Tibial nerve (tissue), 4 donors: ENCODE measurements at regions not wholly inside any gene's neighbourhood (a gene's known extent, or its start where the extent isn't known, plus 50 kb on each side); places are given as distances from the start of the nearest gene placed in this dataset.

ENCODE experiments used
- DNase-seq, 2 donors: peaks; one replicate each; pipeline ENCODE4 v3.0.0-alpha.2; 2019; ENCODE audit warnings: low spot score in 2 of 2
- H3K27ac ChIP-seq, 4 donors: fragments of 200-600 bp; sonication (generic) in 3 of 4; one replicate each; pipeline ENCODE4 v1.5.1; 2017 to 2019; ENCODE audit warnings: mild to moderate bottlenecking in 1 of 4
- H3K27me3 ChIP-seq, 2 donors: fragments of 200-600 bp; sonication (generic) in 1 of 2; one replicate each; pipeline versions ENCODE4 v1.5.1 to v1.6.0; 2017 to 2019
- H3K36me3 ChIP-seq, 3 donors: fragments of 200-600 bp; sonication (generic); one replicate each; pipeline ENCODE4 v1.5.1; 2018 to 2019
- H3K4me1 ChIP-seq, 4 donors: fragments of 200-600 bp; sonication (generic) in 3 of 4; one replicate each; pipeline ENCODE4 v1.5.1; 2017 to 2019
- H3K4me3 ChIP-seq, 4 donors: fragments of 200-600 bp; sonication (generic) in 3 of 4; one replicate each; pipeline ENCODE4 v1.5.1; 2017 to 2019; ENCODE audit warnings: mild to moderate bottlenecking in 1 of 4, moderate library complexity in 1 of 4
- H3K9me3 ChIP-seq, 4 donors: fragments of 200-600 bp; sonication (generic) in 3 of 4; one replicate each; pipeline ENCODE4 v1.5.1; 2017 to 2019
- EP300 ChIP-seq, 2 donors: sonication (generic); formaldehyde crosslinking; IDR thresholded peaks; one replicate each; pipeline ENCODE4 v1.6.1; 2017; ENCODE audit warnings: antibody characterized with exemption in 2 of 2, mild to moderate bottlenecking in 1 of 2
- POLR2A ChIP-seq, 2 donors: fragments of 450-650 bp; IDR thresholded peaks; one replicate each; pipeline ENCODE4 v1.6.1; 2017; ENCODE audit warnings: antibody characterized with exemption in 2 of 2, mild to moderate bottlenecking in 2 of 2, moderate library complexity in 2 of 2
- WGBS, 2 donors: methylation state at CpG; one replicate each; pipeline ENCODE4 v1.1.5; 2018; 5-methylcytosine and 5-hydroxymethylcytosine counted together
- TF ChIP-seq, protein P1 (sequence below), 5 experiments: fragments of 200-600 bp in 3 of 5; fragments of 450-650 bp in 2 of 5; sonication (generic) in 3 of 5; IDR thresholded peaks; one replicate each; pipeline ENCODE4 v1.5.1; 2016 to 2019; ENCODE audit warnings: antibody characterized with exemption in 5 of 5, mild to moderate bottlenecking in 3 of 5, moderate library complexity in 2 of 5

DNA sequence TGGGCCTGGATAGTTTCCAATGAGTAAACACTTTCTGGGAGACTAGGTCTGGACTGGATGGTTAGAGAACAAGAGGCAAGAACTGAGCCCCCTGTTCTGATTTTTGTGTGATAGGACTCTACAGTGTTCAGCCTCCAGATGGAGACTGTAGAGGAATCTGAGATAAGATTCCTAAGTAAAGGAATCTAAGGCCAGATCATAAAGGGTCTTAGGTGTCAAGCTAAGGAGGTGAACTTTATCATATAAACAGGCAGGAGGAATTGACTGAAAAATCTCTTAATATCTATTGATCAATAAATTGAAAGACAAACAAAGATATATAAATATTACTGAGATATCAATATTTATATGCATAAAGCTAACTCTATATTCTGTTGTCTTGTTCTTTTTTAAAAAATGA lies 449.1 kb upstream of the DAB1 start:
- no peaks in the 10 kb centered on the region for H3K27me3 ChIP-seq
- TF ChIP-seq POLR2A (IDR thresholded peaks at IDR 0.05) (no peak), EP300 (IDR thresholded peaks at IDR 0.05) (no peak)
- TF ChIP-seq, protein P1, sequence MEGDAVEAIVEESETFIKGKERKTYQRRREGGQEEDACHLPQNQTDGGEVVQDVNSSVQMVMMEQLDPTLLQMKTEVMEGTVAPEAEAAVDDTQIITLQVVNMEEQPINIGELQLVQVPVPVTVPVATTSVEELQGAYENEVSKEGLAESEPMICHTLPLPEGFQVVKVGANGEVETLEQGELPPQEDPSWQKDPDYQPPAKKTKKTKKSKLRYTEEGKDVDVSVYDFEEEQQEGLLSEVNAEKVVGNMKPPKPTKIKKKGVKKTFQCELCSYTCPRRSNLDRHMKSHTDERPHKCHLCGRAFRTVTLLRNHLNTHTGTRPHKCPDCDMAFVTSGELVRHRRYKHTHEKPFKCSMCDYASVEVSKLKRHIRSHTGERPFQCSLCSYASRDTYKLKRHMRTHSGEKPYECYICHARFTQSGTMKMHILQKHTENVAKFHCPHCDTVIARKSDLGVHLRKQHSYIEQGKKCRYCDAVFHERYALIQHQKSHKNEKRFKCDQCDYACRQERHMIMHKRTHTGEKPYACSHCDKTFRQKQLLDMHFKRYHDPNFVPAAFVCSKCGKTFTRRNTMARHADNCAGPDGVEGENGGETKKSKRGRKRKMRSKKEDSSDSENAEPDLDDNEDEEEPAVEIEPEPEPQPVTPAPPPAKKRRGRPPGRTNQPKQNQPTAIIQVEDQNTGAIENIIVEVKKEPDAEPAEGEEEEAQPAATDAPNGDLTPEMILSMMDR (IDR thresholded peaks at IDR 0.05) = no peak
- no peak for DNase-seq
- H3K4me3 ChIP-seq = no peak overlapping the region
- H3K27ac ChIP-seq = no peak overlapping the region
- no peaks in the 10 kb centered on the region for H3K4me1 ChIP-seq
- H3K9me3 ChIP-seq = no peaks in the 10 kb centered on the region
- no peaks in the 10 kb centered on the region for H3K36me3 ChIP-seq

DNA sequence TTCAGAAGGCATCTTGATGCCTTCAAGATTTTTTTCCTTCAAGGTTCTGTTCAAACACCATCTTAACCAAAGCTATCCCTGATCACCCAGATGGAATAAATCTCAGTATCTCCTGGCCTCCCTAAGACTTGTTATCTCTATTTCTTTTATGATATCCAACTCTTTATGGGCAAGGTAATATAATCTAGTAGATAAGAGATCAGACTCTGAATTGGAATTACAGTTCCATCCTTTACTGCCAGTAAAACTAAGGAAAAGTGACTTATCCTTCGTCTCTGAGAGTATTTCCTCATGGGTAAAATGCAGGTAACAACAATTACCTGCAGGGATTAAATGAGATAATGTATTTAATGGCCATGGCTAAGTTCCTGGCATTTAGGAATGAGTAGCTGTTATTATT lies 445.0 kb upstream of the DAB1 start:
- TF ChIP-seq, protein P1 (IDR thresholded peaks at IDR 0.05) = no peak
- TF ChIP-seq EP300 (IDR thresholded peaks at IDR 0.05) (no peak), POLR2A (IDR thresholded peaks at IDR 0.05) (no peak)
- H3K36me3 ChIP-seq = no peaks in the 10 kb centered on the region

DNA sequence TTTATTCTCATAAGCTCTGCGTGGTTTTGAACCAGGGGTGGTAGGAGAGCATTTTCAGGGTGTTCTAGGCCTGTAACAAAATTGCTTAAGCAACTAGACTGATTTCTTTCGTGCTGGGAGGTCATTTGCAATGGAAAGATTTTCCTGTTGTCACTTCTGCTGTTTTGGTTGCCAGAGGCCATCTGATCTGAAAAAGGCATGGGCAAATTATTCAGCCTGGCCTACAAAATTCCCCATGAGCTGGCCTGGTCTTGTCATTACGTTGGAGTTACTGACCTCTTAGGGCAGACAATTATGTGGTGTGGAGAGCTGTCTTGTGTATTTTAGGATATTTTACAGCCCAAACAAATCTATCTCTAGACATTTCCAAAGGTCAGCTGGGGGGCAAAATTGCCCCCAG lies 444.4 kb upstream of the DAB1 start:
- Histone ChIP-seq H3K36me3 (no peaks in the 10 kb centered on the region), H3K4me1 (no peaks in the 10 kb centered on the region), H3K4me3 (no peak overlapping the region), H3K27me3 (no peaks in the 10 kb centered on the region), H3K27ac (no peak overlapping the region), H3K9me3 (no peaks in the 10 kb centered on the region)
- TF ChIP-seq EP300 (IDR thresholded peaks at IDR 0.05) (no peak), POLR2A (IDR thresholded peaks at IDR 0.05) (no peak)
- TF ChIP-seq, protein P1 (IDR thresholded peaks at IDR 0.05) = no peak
- no peak for DNase-seq
- 65 to 74% methylated on average over 3 of the region's 3 CpGs for WGBS, 2 donors

More for the DNA sequence above, 445.0 kb upstream of the DAB1 start:
- H3K27me3 ChIP-seq = no peaks in the 10 kb centered on the region
- H3K4me3 ChIP-seq = no peak overlapping the region
- H3K27ac ChIP-seq = no peak overlapping the region
- 74 to 89% methylated on average over 1 of the region's 1 CpG for WGBS, 2 donors
- H3K4me1 ChIP-seq = no peaks in the 10 kb centered on the region
- no peaks in the 10 kb centered on the region for H3K9me3 ChIP-seq
- no peak for DNase-seq

DNA sequence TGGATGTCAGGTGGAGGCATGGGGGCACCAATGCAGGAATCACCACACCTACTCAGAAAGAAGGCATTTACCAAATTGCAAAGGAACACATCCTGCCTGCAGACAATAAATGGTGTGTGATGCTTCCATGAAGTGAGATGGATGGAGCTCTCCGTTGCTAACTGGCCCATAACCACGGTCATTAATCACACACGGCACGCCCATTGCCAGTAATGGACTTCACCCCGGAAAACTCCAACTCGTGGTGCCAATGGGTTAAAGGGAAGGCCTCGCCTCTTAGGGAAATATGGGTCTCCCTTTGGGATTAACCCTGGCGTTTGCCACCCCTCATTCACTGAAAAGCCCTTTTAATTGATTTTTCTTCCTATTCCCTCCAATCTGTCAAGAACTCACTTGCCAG lies 443.1 kb upstream of the DAB1 start:
- H3K4me3 ChIP-seq = no peak overlapping the region
- TF ChIP-seq POLR2A (IDR thresholded peaks at IDR 0.05) = no peak
- TF ChIP-seq, protein P1 (IDR thresholded peaks at IDR 0.05) = no peak
- TF ChIP-seq EP300 (IDR thresholded peaks at IDR 0.05) = no peak
- H3K27me3 ChIP-seq = no peaks in the 10 kb centered on the region
- H3K36me3 ChIP-seq = no peaks in the 10 kb centered on the region
- WGBS, 2 donors = 68 to 75% methylated on average over 8 of the region's 8 CpGs
- no peaks in the 10 kb centered on the region for H3K4me1 ChIP-seq
- H3K27ac ChIP-seq = no peak overlapping the region
- H3K9me3 ChIP-seq = no peaks in the 10 kb centered on the region
- no peak for DNase-seq

DNA sequence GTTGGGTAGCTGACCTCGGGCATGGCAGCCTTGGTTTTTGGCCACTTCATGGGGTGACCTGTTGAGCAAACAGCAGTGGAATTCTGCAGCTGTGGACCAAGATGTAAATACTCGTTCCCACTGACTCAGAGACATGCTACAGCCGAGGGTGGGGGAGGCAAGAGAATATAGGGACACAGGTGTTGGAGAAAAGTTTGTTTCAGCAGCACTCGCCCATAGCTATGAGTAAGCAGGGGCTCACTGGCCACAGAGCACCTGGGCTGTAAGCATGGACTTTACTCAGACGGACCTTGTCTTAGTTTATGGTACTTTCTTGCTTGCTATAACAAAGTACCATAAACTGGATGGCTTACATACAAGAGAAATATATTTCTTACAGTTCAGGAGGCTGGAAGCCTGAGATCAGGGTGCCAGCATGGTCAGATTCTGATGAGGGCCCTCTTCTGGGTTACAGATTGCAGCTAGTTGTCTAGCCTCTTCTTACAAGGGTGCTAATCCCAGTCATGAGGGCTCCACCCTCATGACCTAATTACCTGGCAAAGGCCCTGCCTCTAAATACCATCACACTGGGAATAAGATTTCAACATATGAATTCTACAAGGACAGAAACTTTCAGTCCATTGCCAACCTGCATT lies 437.2 kb upstream of the DAB1 start:
- Histone ChIP-seq H3K4me3 (no peak overlapping the region), H3K9me3 (no peaks in the 10 kb centered on the region), H3K27ac (no peak overlapping the region), H3K36me3 (no peaks in the 10 kb centered on the region), H3K27me3 (no peaks in the 10 kb centered on the region), H3K4me1 (no peaks in the 10 kb centered on the region)
- WGBS, 2 donors = 83 to 91% methylated on average over 5 of the region's 5 CpGs
- TF ChIP-seq, protein P1 (IDR thresholded peaks at IDR 0.05) = no peak
- no peak for TF ChIP-seq POLR2A (IDR thresholded peaks at IDR 0.05)
- TF ChIP-seq EP300 (IDR thresholded peaks at IDR 0.05) = no peak
- DNase-seq = no peak
